ENCODE measurements at regions not wholly inside any gene's neighbourhood (a gene's known extent, or its start where the extent isn't known, plus 50 kb on each side); places are given as distances from the start of the nearest gene placed in this dataset.

DNA sequence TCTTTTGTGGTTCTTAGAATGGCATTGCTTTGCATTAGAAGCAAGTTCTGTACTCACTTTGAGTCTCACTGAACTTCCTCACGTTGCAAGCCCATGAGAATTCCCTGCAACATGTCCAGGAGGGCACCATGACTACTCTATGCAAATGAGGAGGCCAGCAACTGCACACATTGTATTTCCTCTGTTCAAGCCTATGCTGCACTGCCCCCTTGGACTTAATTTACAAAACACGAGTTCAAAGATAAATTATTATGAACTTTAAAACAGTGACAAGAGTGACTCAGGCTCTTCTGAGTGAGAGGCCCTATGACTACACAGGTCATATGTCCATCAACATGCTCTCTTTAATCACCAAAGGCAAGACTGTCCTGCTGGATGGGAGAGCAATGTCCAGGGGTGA lies 484.2 kb upstream of the ATP11B start:
- no peak for DNase-seq (ENCODE audit: low read depth)
- no peak overlapping the region for H3K4me3 ChIP-seq (ENCODE audit: control insufficient read depth, low read depth, low read length)
- no peak for TF ChIP-seq CTCF (conservative IDR thresholded peaks at IDR 0.05; ENCODE audit: control insufficient read depth, insufficient read depth, low read depth, low read length)

DNA sequence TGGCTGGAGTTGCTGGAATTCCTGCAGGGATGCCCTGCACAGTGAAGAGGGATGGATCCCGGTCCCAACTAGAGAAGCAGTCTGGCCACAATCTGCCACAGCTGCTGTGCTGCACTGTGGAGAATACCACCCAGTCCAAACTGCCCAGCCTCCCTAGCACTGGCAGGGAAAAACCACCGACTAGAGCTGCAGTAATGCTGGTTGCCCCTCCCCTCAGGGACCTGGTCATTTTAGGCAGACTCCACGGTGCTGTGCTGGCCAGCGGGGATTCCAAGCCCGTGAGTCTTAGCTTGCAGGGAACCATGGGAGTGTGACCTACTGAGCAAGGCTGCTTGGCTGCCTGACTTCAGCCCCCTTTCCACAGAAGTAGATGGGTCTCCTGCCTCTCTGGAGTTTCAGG lies 478.0 kb upstream of the ATP11B start:
- TF ChIP-seq CTCF (conservative IDR thresholded peaks at IDR 0.05; ENCODE audit: control insufficient read depth, insufficient read depth, low read depth, low read length) = no peak
- no peak for DNase-seq (ENCODE audit: low read depth)
- no peak overlapping the region for H3K4me3 ChIP-seq (ENCODE audit: control insufficient read depth, low read depth, low read length)

DNA sequence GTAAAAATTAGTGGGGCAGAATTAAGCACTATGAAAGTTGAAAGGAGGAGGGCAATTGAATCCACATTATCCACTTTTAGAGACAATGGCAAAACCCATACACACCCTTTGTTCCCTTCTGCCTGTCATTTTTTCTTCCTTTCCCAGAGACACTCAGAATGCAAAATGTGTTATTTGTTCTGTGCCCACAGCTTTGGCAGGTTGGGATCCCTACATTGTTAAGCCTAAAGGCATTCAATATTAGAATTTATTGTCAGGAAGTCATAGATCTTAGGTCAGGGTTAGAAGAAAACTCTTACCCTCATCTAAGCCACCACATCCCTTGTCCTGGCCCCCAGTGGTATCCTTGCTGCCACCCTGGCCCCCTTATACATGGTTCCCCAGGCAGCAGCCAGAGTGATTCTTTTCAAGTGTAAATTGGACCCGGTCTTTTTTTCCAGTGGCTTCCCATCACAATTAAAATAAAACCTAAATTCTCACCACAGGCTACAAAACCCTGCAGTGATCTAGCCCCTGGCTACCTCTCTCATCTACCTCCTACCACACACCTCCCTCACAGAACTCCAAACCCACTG lies 470.1 kb upstream of the ATP11B start:
- H3K4me3 ChIP-seq (ENCODE audit: control insufficient read depth, low read depth, low read length) = no peak overlapping the region
- no peak for DNase-seq (ENCODE audit: low read depth)
- no peak for TF ChIP-seq CTCF (conservative IDR thresholded peaks at IDR 0.05; ENCODE audit: control insufficient read depth, insufficient read depth, low read depth, low read length)

- no peak for DNase-seq (ENCODE audit: low read depth)
- no peak for TF ChIP-seq CTCF (conservative IDR thresholded peaks at IDR 0.05; ENCODE audit: control insufficient read depth, insufficient read depth, low read depth, low read length)
- no peak overlapping the region for H3K4me3 ChIP-seq (ENCODE audit: control insufficient read depth, low read depth, low read length)
Measured at GRCh38 chr3:182323898-182324297, 469.4 kb upstream of the ATP11B start.

- no peak for TF ChIP-seq CTCF (conservative IDR thresholded peaks at IDR 0.05; ENCODE audit: control insufficient read depth, insufficient read depth, low read depth, low read length)
- DNase-seq (ENCODE audit: low read depth) = no peak
- H3K4me3 ChIP-seq (ENCODE audit: control insufficient read depth, low read depth, low read length) = no peak overlapping the region
Measured at GRCh38 chr3:182325213-182325950, 467.9 kb upstream of the ATP11B start.

- DNase-seq (ENCODE audit: low read depth) = no peak
- TF ChIP-seq CTCF (conservative IDR thresholded peaks at IDR 0.05; ENCODE audit: control insufficient read depth, insufficient read depth, low read depth, low read length) = no peak
- H3K4me3 ChIP-seq (ENCODE audit: control insufficient read depth, low read depth, low read length) = no peak overlapping the region
Measured at GRCh38 chr3:182327196-182327681, 466.1 kb upstream of the ATP11B start.

Data from fibroblast of mammary gland (primary cell).